ENCODE measurements at regions not wholly inside any gene's neighbourhood (a gene's known extent, or its start where the extent isn't known, plus 50 kb on each side); places are given as distances from the start of the nearest gene placed in this dataset.

GRCh38 chr12:94760786-94761185 is 110.4 kb upstream of the TMCC3 start:
- no peak for TF ChIP-seq CTCF (IDR thresholded peaks at IDR 0.05)
- TF ChIP-seq POLR2A (IDR thresholded peaks at IDR 0.05): no peak

Data from prostate gland (tissue), 2 donors.